Brain microvascular endothelial cell (primary cell): ENCODE measurements at regions not wholly inside any gene's neighbourhood (a gene's known extent, or its start where the extent isn't known, plus 50 kb on each side); places are given as distances from the start of the nearest gene placed in this dataset.

Experiments used
- DNase-seq: peaks from one replicate; pipeline ENCODE4 v3.0.0-alpha.2; 2020
- H3K27ac ChIP-seq: fragments of 250-450 bp; sonication (Bioruptor Pico); 2 replicates; pipeline ENCODE4 v1.5.1; 2020; ENCODE audit warnings: mild to moderate bottlenecking, moderate library complexity
- H3K27me3 ChIP-seq: fragments of 250-450 bp; sonication (Bioruptor Pico); replicated peaks from 2 replicates; pipeline ENCODE4 v1.5.1; 2020; ENCODE audit warnings: mild to moderate bottlenecking
- H3K36me3 ChIP-seq: fragments of 250-450 bp; sonication (Bioruptor Pico); replicated peaks from 2 replicates; pipeline ENCODE4 v1.5.1; 2020; ENCODE audit warnings: mild to moderate bottlenecking
- H3K4me3 ChIP-seq: 2 replicates; pipeline ENCODE4 v1.5.1; 2011; ENCODE audit warnings: low read depth, mild to moderate bottlenecking, control low read depth, low read length, moderate library complexity
- in situ Hi-C: cut with HindIII; loops from 2 replicates; pipeline ENCODE4 v1.10.0; 2017; ENCODE audit warnings: low sequenced_read_pairs, low pct_ligation_motif_present
- TF ChIP-seq, protein P1 (sequence below): IDR thresholded peaks from 2 replicates; pipeline ENCODE4 v1.5.1; 2011; ENCODE audit warnings: low read depth, mild to moderate bottlenecking, moderate library complexity, low read length, control low read depth, inconsistent platforms; ENCODE audit errors: missing control alignments

DNA sequence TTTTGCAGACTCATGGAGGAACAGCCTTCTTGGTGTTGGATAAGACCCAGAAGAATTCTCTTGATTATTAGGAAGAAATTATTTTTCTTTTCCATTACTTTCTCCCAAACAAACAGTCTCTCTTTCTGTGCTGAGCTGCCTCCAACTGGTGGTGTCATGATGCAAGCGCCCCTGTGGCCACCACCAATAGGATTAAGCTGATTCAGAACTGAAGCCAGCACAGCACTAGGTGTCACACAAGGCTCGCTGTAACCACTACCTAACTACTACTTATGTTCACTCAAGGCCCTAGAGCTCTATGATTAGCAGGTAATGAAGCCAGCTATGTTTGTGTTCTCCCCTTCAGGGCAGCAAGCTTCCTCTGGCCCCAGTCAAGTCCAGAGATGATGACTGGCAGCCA is 123.4 kb downstream of the HTR1B start:
- no peak overlapping the region for H3K27ac ChIP-seq
- H3K27me3 ChIP-seq: no peaks in the 10 kb centered on the region
- TF ChIP-seq, protein P1, sequence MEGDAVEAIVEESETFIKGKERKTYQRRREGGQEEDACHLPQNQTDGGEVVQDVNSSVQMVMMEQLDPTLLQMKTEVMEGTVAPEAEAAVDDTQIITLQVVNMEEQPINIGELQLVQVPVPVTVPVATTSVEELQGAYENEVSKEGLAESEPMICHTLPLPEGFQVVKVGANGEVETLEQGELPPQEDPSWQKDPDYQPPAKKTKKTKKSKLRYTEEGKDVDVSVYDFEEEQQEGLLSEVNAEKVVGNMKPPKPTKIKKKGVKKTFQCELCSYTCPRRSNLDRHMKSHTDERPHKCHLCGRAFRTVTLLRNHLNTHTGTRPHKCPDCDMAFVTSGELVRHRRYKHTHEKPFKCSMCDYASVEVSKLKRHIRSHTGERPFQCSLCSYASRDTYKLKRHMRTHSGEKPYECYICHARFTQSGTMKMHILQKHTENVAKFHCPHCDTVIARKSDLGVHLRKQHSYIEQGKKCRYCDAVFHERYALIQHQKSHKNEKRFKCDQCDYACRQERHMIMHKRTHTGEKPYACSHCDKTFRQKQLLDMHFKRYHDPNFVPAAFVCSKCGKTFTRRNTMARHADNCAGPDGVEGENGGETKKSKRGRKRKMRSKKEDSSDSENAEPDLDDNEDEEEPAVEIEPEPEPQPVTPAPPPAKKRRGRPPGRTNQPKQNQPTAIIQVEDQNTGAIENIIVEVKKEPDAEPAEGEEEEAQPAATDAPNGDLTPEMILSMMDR: no peak
- no peak overlapping the region for H3K4me3 ChIP-seq
- in situ Hi-C loops: no loop called here
- no peaks in the 10 kb centered on the region for H3K36me3 ChIP-seq
- no peak for DNase-seq

DNA sequence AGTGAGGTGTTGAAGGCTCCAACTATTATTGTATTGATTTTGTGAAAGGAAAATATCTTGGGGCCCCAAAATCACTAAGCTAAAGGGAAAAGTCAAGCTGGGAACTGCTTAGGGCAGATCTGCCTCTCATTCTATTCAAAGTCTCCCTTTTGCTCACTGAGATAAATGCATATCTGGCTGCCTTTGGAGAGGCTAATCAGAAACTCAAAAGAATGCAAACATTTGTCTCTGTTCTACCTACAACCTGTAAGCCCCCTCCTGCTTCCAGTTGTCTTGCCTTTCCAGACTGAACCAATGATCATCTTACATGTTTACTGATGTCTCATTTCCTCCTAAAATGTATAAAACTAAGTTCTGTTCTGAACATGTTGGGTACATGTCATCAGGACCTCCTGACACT is 125.9 kb downstream of the HTR1B start:
- no peak overlapping the region for H3K27ac ChIP-seq
- no peaks in the 10 kb centered on the region for H3K27me3 ChIP-seq
- DNase-seq: no peak
- in situ Hi-C loops: no loop called here
- H3K4me3 ChIP-seq: no peak overlapping the region
- TF ChIP-seq, protein P1: no peak
- H3K36me3 ChIP-seq: no peaks in the 10 kb centered on the region

DNA sequence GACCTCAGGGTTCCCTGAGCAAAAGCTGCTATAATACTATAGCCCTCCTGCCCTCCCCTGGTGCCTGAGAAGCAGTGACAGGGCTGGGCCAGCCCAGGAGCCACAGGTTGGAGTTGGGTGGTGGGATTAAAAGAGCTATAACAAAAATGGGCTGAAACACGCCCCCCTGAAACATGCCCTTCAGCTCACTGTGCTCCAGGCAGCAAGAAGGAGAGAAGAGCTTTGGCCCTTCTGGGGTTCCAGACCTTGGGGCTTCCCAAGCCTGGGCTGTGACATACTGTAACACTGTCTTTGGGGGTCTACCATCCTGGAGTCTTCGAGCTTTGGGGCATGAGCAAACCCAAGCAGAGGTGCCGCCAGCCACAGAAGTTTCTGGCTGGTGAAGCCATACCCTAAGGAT is 129.2 kb downstream of the HTR1B start:
- no peak for DNase-seq
- no peaks in the 10 kb centered on the region for H3K36me3 ChIP-seq
- TF ChIP-seq, protein P1: no peak
- H3K27me3 ChIP-seq: no peaks in the 10 kb centered on the region
- in situ Hi-C loops: no loop called here
- H3K4me3 ChIP-seq: no peak overlapping the region
- H3K27ac ChIP-seq: no peak overlapping the region

DNA sequence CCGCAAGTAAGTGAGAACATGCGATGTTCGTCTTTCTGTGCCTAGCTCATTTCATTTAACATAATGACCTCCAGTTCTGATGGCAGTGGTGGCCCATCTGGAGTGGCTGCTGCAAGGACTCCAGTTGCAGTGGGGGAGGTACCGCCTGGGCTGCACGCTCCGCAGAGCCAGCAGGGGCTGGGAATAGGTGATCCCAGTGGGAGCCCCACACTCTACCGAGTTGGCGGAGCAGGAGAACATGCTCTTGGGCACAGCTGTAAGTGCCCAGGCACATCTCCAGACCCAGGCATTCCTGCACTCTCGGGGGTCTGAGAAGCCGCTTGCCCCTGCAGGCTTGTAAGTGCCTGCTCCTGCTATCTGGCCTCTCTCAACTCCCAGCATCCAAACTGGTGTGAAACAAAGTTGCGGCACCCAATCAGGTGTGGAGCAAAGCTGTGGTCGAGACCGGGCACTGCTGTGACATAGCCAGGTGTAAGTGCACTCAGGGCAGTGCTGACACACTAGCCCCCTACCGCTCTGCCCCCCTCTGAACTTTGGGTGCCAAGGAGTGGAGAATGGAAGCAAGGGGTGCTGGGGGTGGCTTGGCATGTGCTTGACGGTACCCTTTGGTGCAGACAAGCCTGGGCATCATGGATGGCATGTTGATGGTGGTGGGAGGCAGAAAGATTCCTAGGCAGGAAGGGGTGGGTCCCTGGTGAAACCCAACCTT is 130.2 kb downstream of the HTR1B start:
- Histone ChIP-seq H3K4me3 (no peak overlapping the region), H3K27me3 (no peaks in the 10 kb centered on the region), H3K27ac (no peak overlapping the region), H3K36me3 (no peaks in the 10 kb centered on the region)
- TF ChIP-seq, protein P1: no peak
- in situ Hi-C loops: no loop called here
- DNase-seq: no peak

DNA sequence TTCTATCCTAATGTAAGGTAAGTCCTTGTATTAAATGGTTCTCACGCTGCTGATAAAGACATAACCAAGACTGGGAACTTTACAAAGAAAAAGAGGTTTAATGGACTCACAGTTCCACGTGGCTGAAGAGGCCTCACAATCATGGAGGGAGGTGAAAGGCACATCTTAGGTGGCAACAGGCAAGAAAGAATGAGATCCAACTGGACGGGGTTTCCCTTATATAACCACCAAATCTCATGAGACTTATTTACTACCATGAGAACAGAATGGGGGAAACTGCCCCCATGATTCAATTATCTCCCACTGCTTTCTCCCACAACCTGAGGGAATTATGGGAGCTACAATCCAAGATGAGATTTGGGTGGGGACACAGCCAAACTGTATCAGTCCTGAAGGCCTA is 136.6 kb downstream of the HTR1B start:
- H3K36me3 ChIP-seq: no peaks in the 10 kb centered on the region
- no peak overlapping the region for H3K4me3 ChIP-seq
- TF ChIP-seq, protein P1: no peak
- no peak overlapping the region for H3K27ac ChIP-seq
- no peak for DNase-seq
- H3K27me3 ChIP-seq: no peaks in the 10 kb centered on the region
- in situ Hi-C loops: no loop called here

DNA sequence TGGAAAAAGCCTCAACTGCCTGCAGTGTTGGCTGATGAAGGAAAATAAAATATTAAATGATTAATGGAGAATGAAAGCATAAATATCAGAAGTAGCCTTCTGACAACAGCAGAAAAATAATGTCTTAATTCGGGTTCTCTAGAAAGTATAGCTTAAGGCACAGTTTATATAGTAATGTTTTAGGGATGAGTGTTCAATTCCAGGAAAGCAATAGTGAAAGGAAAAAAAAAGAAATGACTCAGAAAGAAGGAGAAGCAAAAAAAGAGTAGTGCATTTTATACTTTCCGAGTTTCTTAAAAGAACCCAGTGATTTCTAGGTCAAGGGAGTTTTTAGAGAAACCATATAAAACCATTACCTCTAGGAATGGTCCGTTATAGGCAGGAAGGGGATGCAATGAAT is 137.3 kb downstream of the HTR1B start:
- in situ Hi-C loops: no loop called here
- Histone ChIP-seq H3K4me3 (no peak overlapping the region), H3K36me3 (no peaks in the 10 kb centered on the region), H3K27ac (no peak overlapping the region), H3K27me3 (no peaks in the 10 kb centered on the region)
- DNase-seq: no peak
- TF ChIP-seq, protein P1: no peak
